ENCODE measurements at regions not wholly inside any gene's neighbourhood (a gene's known extent, or its start where the extent isn't known, plus 50 kb on each side); places are given as distances from the start of the nearest gene placed in this dataset.

- Histone ChIP-seq H4K91ac (ENCODE audit: insufficient read depth, low read depth, low read length) (no peak overlapping the region), H2AK9ac (replicated peaks; ENCODE audit: low read depth, low read length, poor library complexity) (no peak overlapping the region), H4K5ac (ENCODE audit: low read depth, low read length) (no peak overlapping the region), H3K27ac (ENCODE audit: insufficient read depth, low read length) (no peak overlapping the region), H2BK20ac (ENCODE audit: low read depth, low read length) (no peak overlapping the region), H3K79me1 (ENCODE audit: low read depth in 1 of 2, low read length in 2 of 2) (no peaks in the 10 kb centered on the region), H3K9ac (ENCODE audit: low read depth, low read length) (no peak overlapping the region), H2BK5ac (ENCODE audit: low read depth, low read length, poor library complexity, severe bottlenecking) (no peak overlapping the region), H3K4me3 (ENCODE audit: insufficient read depth, low read depth, low read length) (no peak overlapping the region), H2AFZ (replicated peaks; ENCODE audit: low read length, poor library complexity) (no peak overlapping the region), H3K14ac (replicated peaks; ENCODE audit: low read depth, low read length) (no peak overlapping the region), H3K23ac (ENCODE audit: low read depth, low read length) (no peak overlapping the region), H3K4me1 (ENCODE audit: control insufficient read depth, insufficient read depth, low read length) (no peaks in the 10 kb centered on the region), H3K9me1 (ENCODE audit: insufficient read depth, low read length) (no peaks in the 10 kb centered on the region), H2AK5ac (ENCODE audit: low read depth, low read length) (no peak overlapping the region), H4K8ac (ENCODE audit: low read depth in 2 of 2, low read length in 2 of 2) (no peak overlapping the region), H3K4me2 (ENCODE audit: low read depth, low read length) (no peak overlapping the region), H3K27me3 (ENCODE audit: control insufficient read depth, insufficient read depth, low read length) (no peaks in the 10 kb centered on the region), H2BK15ac (ENCODE audit: low read depth, low read length) (no peak overlapping the region), H4K20me1 (ENCODE audit: insufficient read depth, low read length) (no peaks in the 10 kb centered on the region), H2BK120ac (ENCODE audit: low read depth, low read length) (no peak overlapping the region), H3K36me3 (ENCODE audit: control insufficient read depth, insufficient read depth, low read length) (no peaks in the 10 kb centered on the region), H3K9me3 (ENCODE audit: control insufficient read depth, insufficient read depth, low read length) (peaks cover 2% of the 10 kb centered on the region), H3K4ac (ENCODE audit: low read depth, low read length) (no peak overlapping the region), H3K18ac (ENCODE audit: low read depth, low read length) (no peak overlapping the region), H3K56ac (ENCODE audit: extremely low read depth, insufficient read depth, low read length) (no peak overlapping the region)
- BruUV-seq (replicated peaks), result no TSS peak
- intact Hi-C loops (cut with micrococcal nuclease) (no loop called here), in situ Hi-C loops (cut with MboI; ENCODE audit: low sequenced_read_pairs) (no loop called here), dilution Hi-C loops (cut with HindIII; ENCODE audit: low sequenced_read_pairs, unreplicated experiment) (no loop called here)
- no CpG with 5 or more reads among the region's 7 CpGs for WGBS, 2 experiments (ENCODE audit: extremely low coverage in 2 of 2, insufficient read length in 1 of 2)
- no peak for TF ChIP-seq MAFK (IDR thresholded peaks at IDR 0.05; ENCODE audit: low read depth, low read length)
- no peak for TF ChIP-seq CHD1 (IDR thresholded peaks at IDR 0.05; ENCODE audit: low read depth, low read length)
- TF ChIP-seq NFE2L2 (IDR thresholded peaks at IDR 0.05; ENCODE audit: low read depth, low read length), result no peak
- no peak for TF ChIP-seq CTCF (conservative IDR thresholded peaks at IDR 0.05; ENCODE audit: low read depth, low read length)
- TF ChIP-seq RFX5 (IDR thresholded peaks at IDR 0.05; ENCODE audit: low read depth, low read length), result no peak
- no peak for TF ChIP-seq BHLHE40 (IDR thresholded peaks at IDR 0.05; ENCODE audit: low read depth, low read length)
- TF ChIP-seq USF2 (IDR thresholded peaks at IDR 0.05; ENCODE audit: low read depth, low read length), result no peak
- TF ChIP-seq ELK1 (IDR thresholded peaks at IDR 0.05; ENCODE audit: borderline replicate concordance, low read depth, low read length), result no peak
- no peak for TF ChIP-seq CEBPB (IDR thresholded peaks at IDR 0.05; ENCODE audit: low read depth, low read length)
- TF ChIP-seq MAZ (IDR thresholded peaks at IDR 0.05; ENCODE audit: borderline replicate concordance, low read depth, low read length), result no peak
- TF ChIP-seq FOS (IDR thresholded peaks at IDR 0.05; ENCODE audit: low read depth, low read length), result no peak
- no peak for TF ChIP-seq MXI1 (IDR thresholded peaks at IDR 0.05; ENCODE audit: borderline replicate concordance, low read depth, low read length)
- ChIA-PET CTCF (no interaction called here), POLR2A (ENCODE audit: unreplicated experiment) (no interaction called here)
- ATAC-seq (ENCODE audit: low read depth) (no peak), DNase-seq (no peak)
Measured at GRCh38 chr7:109641445-109641844, 1071.8 kb downstream of the DNAJB9 start.
